ENCODE measurements at regions not wholly inside any gene's neighbourhood (a gene's known extent, or its start where the extent isn't known, plus 50 kb on each side); places are given as distances from the start of the nearest gene placed in this dataset.

DNA sequence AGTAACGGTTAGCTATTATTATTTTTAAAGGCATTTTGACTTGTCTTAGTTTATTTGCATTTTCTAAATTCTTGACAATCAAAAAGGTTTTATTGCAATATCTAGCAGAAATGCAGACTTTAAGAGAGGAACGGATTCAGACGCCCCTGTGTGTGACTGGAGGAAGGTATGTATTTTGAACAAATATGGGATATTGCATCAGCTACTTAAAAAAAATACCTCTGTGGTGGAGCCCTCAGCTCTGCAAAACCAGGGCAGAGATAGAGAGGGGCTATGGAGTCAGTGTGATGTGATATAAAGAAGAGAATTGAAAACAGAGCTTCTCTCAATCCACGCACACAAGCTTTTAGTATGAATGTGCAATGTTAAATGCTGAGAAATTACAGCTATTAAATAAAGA, 142.4 kb downstream of the ICE1 start:
- Histone ChIP-seq H3K27me3 (replicated peaks; ENCODE audit: insufficient read depth, low read length) (no peaks in the 10 kb centered on the region), H3F3A (ENCODE audit: insufficient read depth, low read length) (no peaks in the 10 kb centered on the region), H3K79me2 (ENCODE audit: low read length) (no peaks in the 10 kb centered on the region), H3K9ac (ENCODE audit: low read length) (no peak overlapping the region), H4K20me1 (ENCODE audit: insufficient read depth, low read length) (no peaks in the 10 kb centered on the region), H2AFZ (ENCODE audit: low read length) (no peak overlapping the region), H3K27ac (ENCODE audit: low read length) (no peak overlapping the region), H3K4me1 (ENCODE audit: low read length) (no peaks in the 10 kb centered on the region), H3K4me2 (ENCODE audit: low read depth, low read length) (no peak overlapping the region), H3K9me2 (replicated peaks; ENCODE audit: insufficient read depth, low read length) (no peaks in the 10 kb centered on the region), H3K4me3 (ENCODE audit: low read length) (no peak overlapping the region), H3K36me3 (replicated peaks; ENCODE audit: insufficient read depth, low read length) (no peaks in the 10 kb centered on the region), H3K9me3 (replicated peaks; ENCODE audit: insufficient read depth, low read length) (no peaks in the 10 kb centered on the region)
- no peak for DNase-seq
- no peak for TF ChIP-seq EZH2 (optimal IDR thresholded peaks at IDR 0.05; ENCODE audit: low read depth, low read length)
- TF ChIP-seq CTCF (IDR thresholded peaks at IDR 0.05; ENCODE audit: low read length) = no peak
- TF ChIP-seq EZH2phosphoT487 (IDR thresholded peaks at IDR 0.05; ENCODE audit: low read length) = no peak

DNA sequence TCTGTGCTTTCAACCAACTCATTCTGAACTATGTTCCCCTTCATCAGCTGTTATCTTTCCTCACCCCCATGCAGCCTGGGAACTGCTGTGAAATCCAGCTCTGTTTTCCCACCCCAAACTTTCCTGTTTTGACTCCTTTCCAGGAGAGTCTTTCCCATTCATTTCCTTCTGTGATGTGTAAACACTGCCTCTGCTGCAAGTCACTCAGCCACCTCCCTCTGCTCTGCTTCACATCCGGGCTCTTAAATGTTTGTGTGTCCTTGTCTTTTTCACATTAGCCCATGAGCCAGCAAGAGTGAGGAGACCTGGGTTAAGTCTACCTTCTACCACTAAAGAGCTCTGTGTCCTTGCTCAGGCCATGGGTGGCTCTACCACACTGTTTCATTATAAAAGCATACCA, 137.5 kb downstream of the ICE1 start:
- Histone ChIP-seq H3F3A (ENCODE audit: insufficient read depth, low read length) (no peaks in the 10 kb centered on the region), H3K79me2 (ENCODE audit: low read length) (no peaks in the 10 kb centered on the region), H3K4me2 (ENCODE audit: low read depth, low read length) (no peak overlapping the region), H3K9me3 (replicated peaks; ENCODE audit: insufficient read depth, low read length) (no peaks in the 10 kb centered on the region), H3K4me1 (ENCODE audit: low read length) (no peaks in the 10 kb centered on the region), H3K36me3 (replicated peaks; ENCODE audit: insufficient read depth, low read length) (no peaks in the 10 kb centered on the region), H3K27me3 (replicated peaks; ENCODE audit: insufficient read depth, low read length) (no peaks in the 10 kb centered on the region), H3K4me3 (ENCODE audit: low read length) (no peak overlapping the region), H3K27ac (ENCODE audit: low read length) (no peak overlapping the region), H2AFZ (ENCODE audit: low read length) (no peak overlapping the region), H4K20me1 (ENCODE audit: insufficient read depth, low read length) (no peaks in the 10 kb centered on the region), H3K9me2 (replicated peaks; ENCODE audit: insufficient read depth, low read length) (no peaks in the 10 kb centered on the region), H3K9ac (ENCODE audit: low read length) (no peak overlapping the region)
- no peak for TF ChIP-seq EZH2 (optimal IDR thresholded peaks at IDR 0.05; ENCODE audit: low read depth, low read length)
- no peak for DNase-seq

DNA sequence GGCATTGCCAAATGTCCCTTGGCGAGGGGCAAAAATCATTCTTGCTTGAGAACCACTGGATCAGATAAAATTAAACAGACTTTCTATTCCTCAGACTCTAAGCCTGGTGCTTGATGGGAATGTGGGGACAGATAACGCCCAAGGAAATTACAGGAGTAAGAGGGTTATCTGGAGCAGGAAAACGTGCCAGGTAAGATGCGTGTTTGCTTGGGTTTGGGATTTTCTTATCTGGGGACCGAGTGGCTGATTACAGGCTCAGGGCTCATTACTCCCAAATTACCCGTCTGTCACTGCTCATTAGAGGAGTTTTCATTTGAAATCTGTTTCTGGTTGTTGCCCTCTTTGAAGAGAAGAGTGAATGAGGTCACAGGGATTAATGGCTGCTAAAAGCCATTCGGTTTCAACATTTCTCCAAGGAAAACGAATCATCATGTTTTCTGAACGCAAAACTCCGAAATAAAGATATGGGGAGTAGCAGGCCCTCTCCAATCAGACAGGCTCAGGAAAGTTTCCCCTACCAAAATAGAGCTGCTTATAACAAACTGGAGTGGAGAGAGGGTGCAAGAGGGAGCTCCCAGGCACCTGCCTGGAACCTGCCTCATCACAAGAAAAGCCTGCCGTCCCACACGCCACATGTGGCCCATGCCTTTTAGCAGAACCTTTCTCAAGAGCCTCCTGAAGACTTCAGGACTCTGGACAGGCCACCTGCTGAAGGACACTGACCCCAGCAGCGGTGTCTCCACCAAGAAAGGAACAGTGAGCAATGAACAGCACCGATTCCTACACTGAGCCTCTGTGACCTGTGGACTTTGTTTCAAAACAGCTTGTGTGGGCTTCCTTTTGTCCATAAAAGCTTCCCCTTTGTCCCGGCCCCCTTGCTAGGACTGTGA, 136.4 kb downstream of the ICE1 start:
- Histone ChIP-seq H3K27ac (ENCODE audit: low read length) (no peak overlapping the region), H3K4me1 (ENCODE audit: low read length) (no peaks in the 10 kb centered on the region), H3K36me3 (replicated peaks; ENCODE audit: insufficient read depth, low read length) (no peaks in the 10 kb centered on the region), H3K9me2 (replicated peaks; ENCODE audit: insufficient read depth, low read length) (no peaks in the 10 kb centered on the region), H3K79me2 (ENCODE audit: low read length) (no peaks in the 10 kb centered on the region), H3F3A (ENCODE audit: insufficient read depth, low read length) (no peaks in the 10 kb centered on the region), H2AFZ (ENCODE audit: low read length) (no peak overlapping the region), H3K4me3 (ENCODE audit: low read length) (no peak overlapping the region), H3K4me2 (ENCODE audit: low read depth, low read length) (no peak overlapping the region), H3K27me3 (replicated peaks; ENCODE audit: insufficient read depth, low read length) (no peaks in the 10 kb centered on the region), H3K9me3 (replicated peaks; ENCODE audit: insufficient read depth, low read length) (no peaks in the 10 kb centered on the region), H4K20me1 (ENCODE audit: insufficient read depth, low read length) (no peaks in the 10 kb centered on the region), H3K9ac (ENCODE audit: low read length) (no peak overlapping the region)
- DNase-seq = no peak
- no peak for TF ChIP-seq EZH2phosphoT487 (IDR thresholded peaks at IDR 0.05; ENCODE audit: low read length)
- TF ChIP-seq EZH2 (optimal IDR thresholded peaks at IDR 0.05; ENCODE audit: low read depth, low read length) = no peak
- no peak for TF ChIP-seq CTCF (IDR thresholded peaks at IDR 0.05; ENCODE audit: low read length)

- H3K4me2 ChIP-seq (ENCODE audit: low read depth, low read length) = no peak overlapping the region
Measured at GRCh38 chr5:5558102-5558501, 135.6 kb downstream of the ICE1 start.

More at GRCh38 chr5:5558102-5558501, 135.6 kb downstream of the ICE1 start:
- Histone ChIP-seq H3K4me1 (ENCODE audit: low read length) (no peaks in the 10 kb centered on the region), H3K27me3 (replicated peaks; ENCODE audit: insufficient read depth, low read length) (no peaks in the 10 kb centered on the region), H3K79me2 (ENCODE audit: low read length) (no peaks in the 10 kb centered on the region), H3K36me3 (replicated peaks; ENCODE audit: insufficient read depth, low read length) (no peaks in the 10 kb centered on the region), H3K9me2 (replicated peaks; ENCODE audit: insufficient read depth, low read length) (no peaks in the 10 kb centered on the region), H3K9me3 (replicated peaks; ENCODE audit: insufficient read depth, low read length) (no peaks in the 10 kb centered on the region), H3K9ac (ENCODE audit: low read length) (no peak overlapping the region), H3K4me3 (ENCODE audit: low read length) (no peak overlapping the region), H3K27ac (ENCODE audit: low read length) (no peak overlapping the region), H3F3A (ENCODE audit: insufficient read depth, low read length) (no peaks in the 10 kb centered on the region), H2AFZ (ENCODE audit: low read length) (no peak overlapping the region), H4K20me1 (ENCODE audit: insufficient read depth, low read length) (no peaks in the 10 kb centered on the region)
- no peak for TF ChIP-seq CTCF (IDR thresholded peaks at IDR 0.05; ENCODE audit: low read length)
- no peak for TF ChIP-seq EZH2phosphoT487 (IDR thresholded peaks at IDR 0.05; ENCODE audit: low read length)
- TF ChIP-seq EZH2 (optimal IDR thresholded peaks at IDR 0.05; ENCODE audit: low read depth, low read length) = no peak
- no peak for DNase-seq

Measured in MM.1S (cell line).